DMS 273 (cell line): ENCODE measurements at regions not wholly inside any gene's neighbourhood (a gene's known extent, or its start where the extent isn't known, plus 50 kb on each side); places are given as distances from the start of the nearest gene placed in this dataset.

Experiments used
- DNase-seq: peaks from one replicate; lab custom pipeline; 2025; ENCODE audit not compliant: unreplicated experiment; lab: John Stamatoyannopoulos, UW

- DNase-seq: no peak
Observed at GRCh38 chr1:221940631-221941030, 198.7 kb upstream of the DUSP10 start.

- DNase-seq: peak; percentile 95
Observed at GRCh38 chr1:221939607-221940006, 197.7 kb upstream of the DUSP10 start.

DNA sequence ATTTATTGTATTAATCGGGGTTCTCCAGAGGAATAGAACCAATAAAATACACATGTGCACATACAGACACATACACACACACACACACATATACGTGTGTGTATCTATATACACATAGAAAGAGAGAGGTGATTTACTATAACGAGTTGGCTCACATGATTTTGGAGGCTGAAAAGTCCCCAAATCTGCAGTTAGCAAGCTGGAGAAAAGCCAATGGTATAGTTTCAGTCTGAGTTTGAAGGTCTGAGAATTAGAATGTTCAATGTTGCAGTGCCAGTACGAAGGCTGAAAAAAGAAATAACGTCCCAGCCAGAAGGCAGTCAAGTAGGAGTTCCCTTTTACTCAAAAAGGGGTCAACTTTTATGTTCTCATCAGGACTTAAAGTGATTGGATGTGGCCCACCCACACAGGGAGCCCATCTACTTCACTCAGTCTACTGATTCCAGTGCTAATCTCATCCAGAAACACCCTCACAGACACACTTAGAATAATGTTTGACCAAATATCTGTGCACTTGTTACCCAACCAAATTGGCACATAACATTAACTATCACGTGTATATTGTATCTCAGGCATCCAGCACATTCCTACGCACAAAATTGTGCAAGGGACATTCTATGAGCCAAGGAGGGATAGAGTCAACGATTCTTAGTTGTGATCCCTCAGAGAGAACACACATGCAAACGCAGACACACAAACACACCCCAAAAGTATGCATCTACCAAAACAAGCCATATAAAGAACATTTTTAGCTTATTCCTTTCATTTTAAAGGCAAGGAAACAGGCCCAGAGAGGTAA lies 195.5 kb upstream of the DUSP10 start:
- DNase-seq: no peak

DNA sequence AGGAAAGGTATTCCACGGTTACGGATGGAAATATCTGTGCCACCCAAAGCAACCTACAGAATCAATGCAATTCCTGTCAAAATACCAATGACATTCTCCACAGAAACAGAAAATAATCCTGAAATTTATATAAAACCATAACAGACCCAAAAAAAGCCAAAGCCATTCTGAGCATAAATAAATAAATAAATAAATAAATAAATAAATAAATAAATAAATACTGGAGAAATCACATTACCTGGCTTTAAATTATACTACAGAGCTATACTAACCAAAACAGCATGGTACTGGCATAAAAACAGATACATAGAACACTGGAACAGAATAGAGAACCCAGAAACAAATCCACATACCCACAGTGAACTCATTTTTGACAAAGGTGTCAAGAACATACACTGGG lies 191.9 kb upstream of the DUSP10 start:
- DNase-seq: no peak

DNA sequence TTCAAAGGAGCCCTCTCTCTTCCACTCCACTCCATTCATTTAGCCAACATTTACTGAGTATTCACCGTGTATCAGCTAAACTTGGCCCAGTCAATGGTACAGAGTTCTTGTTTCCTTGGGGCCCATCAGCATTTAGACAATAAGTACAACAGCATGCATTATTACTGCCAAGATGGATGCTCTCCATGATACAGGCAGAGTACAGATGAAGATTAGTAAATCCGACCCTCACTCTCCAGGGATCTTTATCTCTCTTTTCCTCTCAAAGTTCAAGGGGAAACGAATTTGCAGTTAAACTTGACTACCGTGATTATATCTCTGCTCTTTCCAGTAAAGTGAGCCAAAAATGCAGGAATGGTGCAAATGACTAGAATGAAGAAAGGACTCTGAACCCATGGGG lies 184.6 kb upstream of the DUSP10 start:
- DNase-seq: no peak

GRCh38 chr1:221925947-221926346 lies 184.1 kb upstream of the DUSP10 start:
- DNase-seq: no peak

GRCh38 chr1:221923929-221924598 lies 182.2 kb upstream of the DUSP10 start:
- no peak for DNase-seq

DNA sequence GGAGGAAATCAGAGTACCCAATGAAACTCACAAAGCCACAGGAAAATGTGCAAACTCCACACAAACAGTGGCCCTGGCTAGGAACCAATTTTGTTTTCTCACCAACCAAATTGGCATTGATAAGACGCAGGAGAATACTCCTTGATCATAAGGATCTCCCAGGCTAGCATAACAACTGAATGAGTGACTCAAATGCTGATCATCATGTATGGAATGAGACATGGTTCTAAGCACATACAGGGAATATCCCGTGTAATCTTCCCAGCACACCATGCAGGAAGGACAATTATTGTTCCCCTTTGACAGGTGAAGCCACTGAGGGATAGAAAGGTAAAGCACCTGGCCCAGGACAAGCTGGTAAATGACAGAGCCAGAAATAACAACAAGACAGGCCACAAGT lies 180.0 kb upstream of the DUSP10 start:
- DNase-seq: no peak

GRCh38 chr1:221919743-221920142 lies 177.9 kb upstream of the DUSP10 start:
- no peak for DNase-seq

GRCh38 chr1:221919341-221919740 lies 177.5 kb upstream of the DUSP10 start:
- no peak for DNase-seq

- peak; percentile 83 for DNase-seq
Observed at GRCh38 chr1:221916176-221916575, 174.3 kb upstream of the DUSP10 start.

DNA sequence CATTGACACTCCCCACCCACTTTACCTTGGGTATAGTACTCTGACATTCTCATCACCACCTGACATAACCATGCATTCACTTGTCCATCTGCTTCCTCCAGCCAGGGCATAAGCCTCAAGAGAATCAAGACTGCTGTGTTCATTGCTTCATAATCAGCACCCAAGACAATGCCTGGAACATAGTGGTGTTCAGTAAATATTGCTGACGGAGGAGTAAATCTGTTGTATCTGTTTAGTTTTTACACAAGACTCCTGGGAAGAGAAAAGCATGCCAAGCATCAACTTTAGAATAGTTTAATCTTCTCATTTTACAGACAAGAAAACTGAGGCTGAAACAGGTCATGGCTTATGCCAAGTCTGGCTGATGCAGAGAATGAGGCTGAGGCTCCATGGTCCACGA lies 173.9 kb upstream of the DUSP10 start:
- DNase-seq: no peak

- DNase-seq: no peak
Observed at GRCh38 chr1:221913351-221913892, 171.5 kb upstream of the DUSP10 start.

GRCh38 chr1:221912230-221912629 lies 170.3 kb upstream of the DUSP10 start:
- no peak for DNase-seq

DNA sequence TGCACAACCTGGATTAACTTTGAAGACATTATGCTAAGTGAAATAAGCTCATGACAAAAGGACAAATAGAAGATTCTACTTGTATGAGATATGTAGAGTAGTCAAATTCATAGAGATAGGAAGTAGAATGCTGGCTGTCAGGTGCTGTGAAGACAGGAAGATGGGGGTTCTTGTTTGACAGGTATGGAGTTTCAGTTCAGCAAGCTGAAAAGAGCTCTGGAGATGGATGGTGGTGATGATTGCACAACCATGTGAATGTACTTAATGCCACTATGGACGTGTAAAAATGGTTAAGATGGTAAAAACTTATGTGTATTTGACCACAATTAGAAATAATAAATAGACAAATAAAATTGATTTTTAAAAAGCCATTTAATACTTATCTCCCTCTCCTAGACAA lies 169.8 kb upstream of the DUSP10 start:
- DNase-seq: no peak

GRCh38 chr1:221910222-221910621 lies 168.3 kb upstream of the DUSP10 start:
- DNase-seq: no peak

DNA sequence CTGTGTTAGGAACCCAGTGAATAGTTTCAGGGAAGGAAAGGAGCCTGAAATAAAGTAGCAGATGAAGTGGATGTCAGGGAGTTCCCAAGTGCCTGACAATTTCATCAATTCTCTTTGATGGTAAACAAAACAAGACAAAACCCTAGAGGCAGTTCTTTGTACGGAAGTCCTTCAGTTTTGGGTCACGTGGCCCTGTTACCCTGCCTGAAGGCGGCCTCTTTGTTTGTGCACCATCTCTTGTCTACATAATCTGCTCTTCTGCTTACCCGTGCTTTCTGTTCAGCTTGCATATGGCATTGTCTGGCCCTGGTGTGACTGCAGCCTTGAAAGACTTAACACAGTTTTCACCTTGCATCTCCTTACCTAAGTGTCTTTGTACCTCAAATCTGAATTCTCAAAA lies 166.7 kb upstream of the DUSP10 start:
- DNase-seq: no peak

- DNase-seq: no peak
Observed at GRCh38 chr1:221907166-221907932, 165.5 kb upstream of the DUSP10 start.

DNA sequence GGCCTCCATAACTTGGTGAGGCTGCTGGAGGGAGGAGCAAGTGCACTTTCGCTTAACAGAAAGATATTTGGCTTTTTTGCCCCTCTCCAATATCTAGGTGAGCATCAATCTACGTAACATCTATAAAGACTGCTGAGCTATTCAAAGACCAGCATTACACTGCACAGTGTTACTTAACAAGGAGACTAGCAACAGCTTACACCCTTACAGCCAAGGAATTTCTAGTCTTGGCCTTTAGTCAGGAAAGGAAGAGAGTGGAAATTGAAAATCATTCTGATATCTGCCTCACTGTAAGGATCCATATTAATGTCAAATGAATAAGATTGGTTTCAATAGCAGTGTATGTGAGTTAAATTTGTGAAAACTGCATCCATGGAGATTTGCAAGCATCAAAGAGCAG lies 163.9 kb upstream of the DUSP10 start:
- no peak for DNase-seq

GRCh38 chr1:221904319-221904718 lies 162.4 kb upstream of the DUSP10 start:
- DNase-seq: no peak

DNA sequence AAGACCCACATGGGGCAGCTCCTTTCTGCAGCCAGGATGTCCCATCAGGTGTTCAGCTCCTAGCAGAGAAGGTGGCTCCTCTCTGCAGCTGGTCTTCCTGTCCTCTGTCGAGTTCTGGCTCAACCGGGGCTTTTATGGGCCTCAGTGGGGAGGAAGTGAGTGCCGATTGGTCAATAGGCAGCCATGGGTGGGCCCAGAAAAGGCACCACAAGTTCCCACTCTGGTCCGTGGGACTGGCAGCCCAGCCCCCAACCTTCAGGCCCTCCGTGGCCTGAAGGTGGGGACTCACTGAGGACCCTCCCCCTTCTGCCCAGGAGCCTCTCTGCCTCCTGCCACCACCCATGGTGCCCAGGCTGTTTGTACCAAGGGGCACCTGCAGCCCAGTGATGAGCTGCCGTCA lies 161.7 kb upstream of the DUSP10 start:
- DNase-seq: no peak

DNA sequence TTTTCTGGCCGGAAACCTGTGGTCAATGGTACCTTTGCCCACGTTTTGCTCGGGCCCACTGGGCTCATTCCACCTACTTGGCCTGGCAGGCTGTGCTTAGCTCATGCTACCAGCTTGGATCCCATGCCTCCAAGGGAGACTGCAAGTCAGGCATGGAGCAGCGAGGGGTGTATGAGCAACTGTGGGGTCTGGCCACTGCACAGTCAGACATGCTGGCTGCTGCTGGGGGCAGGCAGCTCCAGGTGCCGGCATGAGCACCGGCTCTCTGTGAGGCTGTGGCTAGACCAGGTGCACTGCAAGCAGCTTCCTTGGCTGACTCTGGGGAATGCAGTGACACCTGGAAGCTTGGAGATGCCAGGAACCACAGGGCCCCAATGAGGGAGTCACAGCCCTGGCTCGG lies 161.1 kb upstream of the DUSP10 start:
- no peak for DNase-seq
